Left renal cortex interstitium (tissue), 4 donors: ENCODE measurements at regions not wholly inside any gene's neighbourhood (a gene's known extent, or its start where the extent isn't known, plus 50 kb on each side); places are given as distances from the start of the nearest gene placed in this dataset.
"Not testable (repeated sequence)": the region's sequence is repeated elsewhere in the genome, so short reads cannot be mapped to it uniquely, and the experiment has no call there.

ENCODE experiments used
- DNase-seq, 4 donors: peaks; one replicate each; pipeline ENCODE4 v3.0.0-alpha.2; 2013; ENCODE audit warnings: low read depth in 4 of 4, low spot score in 2 of 4, missing footprints in 1 of 4

- not testable (repeated sequence) for DNase-seq
Measured at GRCh38 chr19:23984911-23985310, 70.2 kb downstream of the ZNF726 start.

DNA sequence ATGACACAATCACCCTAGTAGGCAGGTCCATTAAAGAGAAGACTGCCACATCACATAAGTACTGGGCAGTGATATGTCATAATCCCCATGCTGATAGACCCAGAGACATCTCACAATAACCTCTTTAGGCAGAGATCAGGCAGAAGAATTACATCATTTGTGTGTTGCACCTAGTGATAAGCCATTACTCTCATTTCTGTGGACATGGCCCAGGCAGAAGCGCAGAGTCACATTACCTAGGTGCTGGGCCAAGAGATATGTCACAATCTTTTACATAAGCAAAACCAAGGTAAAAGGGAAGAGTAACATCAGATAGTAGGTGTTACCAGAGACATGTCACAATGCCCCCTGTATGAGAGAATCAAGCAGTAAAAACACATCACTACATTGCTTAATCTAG is 71.9 kb downstream of the ZNF726 start:
- DNase-seq = no peak

DNA sequence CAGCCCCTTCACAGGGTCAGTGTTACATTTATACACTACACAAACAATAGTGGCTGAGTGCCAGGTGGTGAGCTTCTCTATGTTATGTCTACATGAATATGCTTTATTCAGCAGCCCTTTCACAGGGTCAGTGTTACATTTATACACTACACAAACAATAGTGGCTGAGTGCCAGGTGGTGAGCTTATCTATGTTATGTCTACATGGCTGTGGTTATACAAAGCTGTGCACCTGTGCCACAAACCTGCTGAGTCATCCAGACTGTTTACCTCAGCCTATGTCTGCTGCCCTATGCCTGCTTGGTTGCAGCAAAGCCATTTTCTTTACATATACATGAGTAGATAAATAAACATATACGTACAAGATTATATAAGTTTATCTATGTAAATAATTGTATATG is 76.5 kb downstream of the ZNF726 start:
- no peak for DNase-seq

DNA sequence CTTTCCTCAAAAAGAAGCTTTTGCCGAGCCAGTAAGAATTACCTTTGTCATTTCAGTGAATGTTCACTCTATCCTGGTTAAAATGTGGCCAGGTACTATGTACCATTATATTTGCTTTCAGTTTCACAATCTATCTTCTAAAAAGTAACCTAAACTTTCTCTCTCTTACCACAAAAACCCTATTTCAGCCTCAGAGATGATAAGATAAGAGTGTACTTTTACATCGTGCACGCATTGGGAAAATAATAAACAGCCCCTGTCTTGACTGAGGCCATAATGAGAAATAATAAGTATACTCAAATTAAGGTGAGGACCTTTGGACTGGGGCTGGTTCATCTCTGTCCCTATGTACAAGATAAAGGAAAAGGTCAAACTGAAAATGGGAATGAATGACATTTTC is 77.7 kb downstream of the ZNF726 start:
- no peak for DNase-seq

GRCh38 chr19:23993440-23993839 is 78.8 kb downstream of the ZNF726 start:
- no peak for DNase-seq

- no peak for DNase-seq
Measured at GRCh38 chr19:23996549-23996948, 81.9 kb downstream of the ZNF726 start.

- no peak for DNase-seq
Measured at GRCh38 chr19:23998568-23998967, 83.9 kb downstream of the ZNF726 start.

DNA sequence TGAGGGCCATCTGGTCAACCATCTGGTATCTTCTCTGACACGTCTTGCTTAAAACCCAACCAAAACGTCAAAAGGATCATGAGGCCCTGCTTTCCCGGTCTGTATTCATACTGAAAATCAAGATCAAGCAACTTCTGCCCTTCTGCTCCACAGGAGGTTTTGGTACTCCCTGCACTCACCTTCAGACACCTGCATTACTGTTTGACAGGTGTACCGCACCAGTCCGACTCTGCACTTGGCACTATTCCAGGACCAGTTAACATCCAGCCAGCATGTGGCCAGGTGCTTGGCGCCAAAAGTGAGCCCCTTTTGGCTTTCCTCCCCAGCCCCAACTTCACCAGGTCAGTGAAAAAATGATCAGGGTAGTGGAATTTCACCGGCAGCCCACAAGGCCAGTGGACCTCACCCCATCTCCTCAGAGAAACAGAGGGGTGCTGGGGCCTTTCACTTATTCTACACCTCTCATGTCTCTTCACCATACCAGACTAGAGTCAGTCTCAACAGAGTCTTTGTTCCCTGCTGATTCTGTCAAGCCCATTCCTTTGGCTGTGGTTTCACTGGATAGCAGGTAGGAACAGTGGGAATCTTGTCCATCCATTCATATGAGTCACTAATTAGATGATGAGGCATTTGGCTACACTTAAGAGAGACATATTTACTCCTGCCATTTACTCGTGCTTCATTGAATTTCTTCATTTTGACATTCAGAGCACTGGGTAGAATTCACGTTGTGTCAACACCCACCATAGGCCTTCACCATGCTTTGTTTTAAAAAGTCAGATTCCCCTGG is 85.3 kb downstream of the ZNF726 start:
- no peak for DNase-seq

GRCh38 chr19:24000656-24001055 is 86.0 kb downstream of the ZNF726 start:
- no peak for DNase-seq

DNA sequence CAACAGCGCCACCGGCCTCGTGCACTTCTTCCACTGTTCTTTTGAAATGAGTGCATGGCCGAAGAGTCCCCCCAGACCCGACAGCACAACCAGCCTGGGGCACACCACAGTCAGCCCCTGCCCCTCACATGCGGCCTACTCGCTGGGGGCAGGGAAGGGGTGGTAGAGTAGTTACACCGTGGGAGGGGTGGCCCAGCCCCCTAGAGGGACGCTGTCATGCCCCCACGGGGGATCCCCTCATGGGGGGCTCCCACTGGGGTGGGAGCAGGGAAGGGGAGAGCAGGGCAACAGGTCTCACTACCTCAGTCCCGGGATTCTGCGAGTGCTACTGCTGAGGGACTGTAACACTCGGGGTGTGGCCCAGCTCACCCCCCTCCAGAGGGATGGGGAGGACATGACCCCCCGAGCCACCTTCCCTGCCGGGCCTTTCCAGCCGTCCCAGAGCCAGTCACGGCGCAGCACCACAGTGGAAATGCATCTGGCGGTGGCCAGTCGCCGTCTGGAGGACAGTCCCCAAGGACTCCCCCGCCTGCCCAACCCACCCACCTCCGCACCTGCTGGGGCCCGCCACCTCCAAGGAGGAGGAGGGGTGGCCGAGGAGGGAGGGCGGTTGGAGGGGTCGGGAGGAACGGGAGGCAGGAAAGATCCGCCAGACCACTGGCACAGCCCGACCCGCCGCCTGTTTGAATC is 84.6 kb upstream of the ZNF254 start:
- no peak for DNase-seq

DNA sequence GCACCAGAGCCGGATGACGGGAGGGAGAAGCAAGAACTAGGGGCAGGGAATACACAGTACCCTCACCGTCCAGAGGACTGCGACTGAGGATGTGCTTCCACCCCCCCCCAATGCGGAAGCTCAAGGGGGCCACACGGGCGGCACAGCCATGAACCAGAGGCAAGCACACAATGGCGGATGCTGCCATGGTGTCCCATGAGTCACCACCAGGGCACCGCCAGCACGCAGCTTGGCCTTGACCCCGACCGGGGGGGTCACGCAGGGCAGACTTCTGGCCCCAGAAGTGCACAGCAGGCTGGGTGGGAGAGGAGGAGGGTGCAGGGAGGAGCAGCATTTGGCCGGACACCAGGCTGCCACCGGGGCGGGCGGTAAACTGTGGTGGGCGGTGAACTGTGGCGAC is 83.5 kb upstream of the ZNF254 start:
- no peak for DNase-seq

- no peak for DNase-seq
Measured at GRCh38 chr19:24004166-24004565, 82.8 kb upstream of the ZNF254 start.

DNA sequence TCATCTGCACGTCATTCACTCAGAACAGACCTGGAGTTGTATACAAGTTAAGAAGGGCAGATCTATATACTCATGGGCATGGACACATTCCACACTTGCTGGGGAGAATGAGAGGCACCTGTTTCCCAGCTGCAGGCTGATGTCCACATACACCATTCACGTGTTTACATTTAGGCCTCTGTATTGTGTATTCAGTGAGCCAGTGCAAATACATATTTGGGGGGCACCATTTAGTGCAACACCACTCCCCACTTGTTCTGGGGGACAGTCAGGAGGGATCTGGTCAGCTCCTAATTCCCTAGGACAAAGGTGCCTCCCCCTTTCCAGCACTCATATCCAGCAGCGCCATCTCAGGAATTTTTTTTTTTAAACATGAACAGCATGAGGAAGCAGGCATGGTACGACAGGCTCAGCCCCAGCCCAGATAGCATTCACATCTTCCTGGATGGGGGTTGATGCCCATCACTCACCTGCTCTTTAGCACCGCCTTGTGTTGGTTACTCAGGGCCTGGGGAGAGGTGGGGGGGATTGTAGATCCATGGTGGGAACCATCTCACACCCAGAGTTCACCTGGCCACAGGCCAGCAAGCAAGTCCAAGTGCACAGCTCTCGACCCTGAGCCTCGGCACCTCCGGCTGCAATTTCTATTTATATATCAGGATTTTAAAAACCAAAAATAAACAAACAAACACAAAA is 56.9 kb upstream of the ZNF254 start:
- DNase-seq = no peak

- no peak for DNase-seq
Measured at GRCh38 chr19:24032651-24033050, 54.3 kb upstream of the ZNF254 start.

DNA sequence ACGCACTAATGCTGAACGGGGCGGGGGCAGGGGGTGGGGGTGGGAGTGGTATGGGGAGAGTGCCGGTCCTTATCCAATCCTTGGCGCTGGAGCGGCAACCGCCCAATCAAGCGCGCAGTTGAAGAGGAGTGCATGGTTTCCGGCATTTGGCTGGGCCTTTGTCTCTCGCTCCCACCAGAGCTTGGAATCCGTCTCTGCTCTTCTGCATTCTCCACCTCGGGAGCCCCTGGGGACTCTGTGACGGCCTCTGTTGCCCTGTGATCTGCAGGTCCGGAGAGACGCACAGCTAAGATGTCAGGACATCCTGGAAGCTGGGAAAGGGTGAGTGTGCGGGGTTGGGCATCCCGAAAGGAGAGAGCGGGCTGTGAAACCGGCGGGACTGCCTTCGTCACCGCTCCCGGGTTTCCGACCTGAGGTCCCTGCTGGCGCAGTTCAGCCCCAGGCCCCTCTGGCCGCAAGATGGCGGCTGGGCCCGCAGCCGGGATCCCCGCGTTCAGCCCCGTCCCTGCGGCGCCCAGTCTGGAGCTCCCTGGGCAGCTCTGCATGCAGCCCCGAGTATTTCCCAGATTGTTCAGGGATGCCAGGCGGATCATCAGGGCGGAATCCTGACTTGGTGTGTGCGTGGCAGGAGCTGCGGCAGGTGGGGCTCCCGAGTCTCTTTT is 53.6 kb upstream of the ZNF254 start:
- peak; percentile 81 to 95 (median 88) for DNase-seq

DNA sequence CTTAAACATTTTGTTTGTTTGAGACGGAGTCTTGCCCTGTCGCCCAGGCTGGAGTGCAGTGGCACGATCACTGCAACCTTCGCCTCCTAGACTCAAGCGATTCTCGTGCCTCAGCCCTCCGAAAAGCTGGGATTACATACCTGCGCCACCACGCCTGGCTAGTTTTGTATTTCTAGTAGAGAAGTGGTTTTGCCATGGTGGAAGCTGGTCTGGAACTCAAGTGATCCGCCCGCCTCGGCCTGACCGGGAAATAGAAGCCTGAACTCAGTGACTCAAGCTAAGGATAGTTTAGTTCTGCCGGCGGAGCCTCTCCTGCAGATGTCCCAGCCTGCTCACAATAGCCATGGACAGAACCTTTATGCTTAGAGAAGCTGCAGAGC is 53.0 kb upstream of the ZNF254 start:
- peak; percentile 43 to 53 (median 46) for DNase-seq

GRCh38 chr19:24035261-24035880 is 51.6 kb upstream of the ZNF254 start:
- DNase-seq = not testable (repeated sequence)
